Muscle of back (tissue), 3 donors: ENCODE measurements at regions not wholly inside any gene's neighbourhood (a gene's known extent, or its start where the extent isn't known, plus 50 kb on each side); places are given as distances from the start of the nearest gene placed in this dataset.
"Not testable (repeated sequence)": the region's sequence is repeated elsewhere in the genome, so short reads cannot be mapped to it uniquely, and the experiment has no call there.

Experiments
- DNase-seq, 3 donors: peaks; one replicate each; pipeline versions ENCODE4 v3.0.0 to v3.0.0-alpha.2; 2013

DNA sequence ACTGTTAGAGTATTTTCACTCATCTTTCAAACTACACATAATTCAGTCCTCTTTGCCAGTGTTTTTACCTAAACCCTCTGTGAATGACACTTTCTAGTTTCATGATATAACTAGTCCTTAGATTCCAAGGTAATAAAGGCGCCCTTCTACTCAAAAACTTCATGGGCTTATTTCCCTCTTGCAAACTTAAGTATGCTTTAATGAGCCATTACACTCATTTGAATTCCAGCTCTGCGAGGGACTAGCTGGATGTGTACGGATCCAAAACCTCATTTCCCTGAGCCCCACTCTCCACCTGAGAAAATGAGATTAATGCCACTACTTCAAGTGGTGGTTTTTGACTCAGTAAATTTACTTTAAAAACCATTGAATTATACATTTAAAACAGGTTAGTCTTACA lies 141.1 kb downstream of the NDUFA12 start:
- DNase-seq = no peak

DNA sequence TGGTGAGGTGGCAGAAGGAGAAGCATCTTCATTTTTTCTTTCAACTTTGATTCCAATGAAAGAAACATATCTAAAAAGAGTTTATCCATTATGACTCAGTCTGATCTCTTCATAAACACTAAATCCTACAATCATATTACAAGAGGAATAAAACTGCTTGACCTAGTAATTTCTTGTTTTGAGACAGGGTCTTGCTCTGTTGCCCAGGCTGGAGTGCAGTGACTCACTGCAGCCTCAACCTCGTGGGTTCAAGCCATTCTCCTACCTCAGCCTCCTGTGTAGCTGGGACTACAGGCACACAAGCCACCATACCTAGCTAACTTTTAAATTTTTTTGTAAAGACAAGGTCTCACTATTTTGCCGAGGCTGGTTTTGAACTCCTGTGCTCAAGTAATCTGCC lies 147.2 kb downstream of the NDUFA12 start:
- no peak for DNase-seq

DNA sequence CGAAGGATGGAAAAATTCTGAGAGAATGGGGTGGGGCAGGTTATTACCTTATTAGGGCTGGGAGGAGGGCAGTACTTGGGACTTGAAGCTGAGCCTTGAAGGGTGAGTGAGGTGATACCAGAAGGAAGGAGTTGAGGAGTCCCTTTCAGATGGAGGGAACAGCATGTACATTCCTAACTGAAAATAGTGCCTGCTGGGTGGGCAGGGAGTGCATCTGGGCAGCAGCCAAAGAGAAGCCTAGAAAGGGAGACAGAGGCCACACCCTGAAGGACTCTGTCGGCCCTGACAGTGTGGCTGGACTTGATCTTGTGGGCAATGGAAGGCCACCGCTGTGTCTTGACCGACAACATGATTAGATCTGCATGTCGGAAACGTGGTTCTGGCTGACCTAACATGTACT lies 147.6 kb downstream of the NDUFA12 start:
- DNase-seq = no peak

DNA sequence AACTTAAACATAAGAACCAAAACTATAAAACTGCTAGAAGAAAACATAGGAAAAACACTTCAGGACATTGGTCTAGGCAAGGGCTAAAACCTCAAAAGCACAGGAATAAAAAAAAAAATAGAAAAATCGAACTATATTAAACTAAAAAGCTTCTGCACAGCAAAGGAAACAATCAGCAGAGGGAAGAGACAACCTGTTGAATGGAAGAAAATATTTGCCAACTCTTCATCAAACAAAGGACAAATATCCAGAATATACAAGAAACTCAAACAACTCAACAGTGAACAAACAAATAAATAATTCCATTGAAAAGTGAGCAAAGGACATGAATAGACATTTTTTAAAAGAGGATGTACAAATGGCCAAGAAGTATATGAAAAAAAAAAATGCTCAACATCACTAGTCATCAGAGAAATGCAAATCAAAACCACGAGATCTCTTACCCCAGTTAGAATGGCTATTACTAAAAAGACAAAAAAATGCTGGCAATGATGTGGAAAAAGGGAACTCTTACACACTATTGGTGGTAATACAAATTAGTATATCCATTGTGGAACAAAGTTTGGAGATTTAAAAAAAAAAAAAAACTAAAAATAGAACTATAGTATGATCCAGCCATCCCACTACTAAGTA lies 152.0 kb downstream of the NDUFA12 start:
- DNase-seq = no peak

DNA sequence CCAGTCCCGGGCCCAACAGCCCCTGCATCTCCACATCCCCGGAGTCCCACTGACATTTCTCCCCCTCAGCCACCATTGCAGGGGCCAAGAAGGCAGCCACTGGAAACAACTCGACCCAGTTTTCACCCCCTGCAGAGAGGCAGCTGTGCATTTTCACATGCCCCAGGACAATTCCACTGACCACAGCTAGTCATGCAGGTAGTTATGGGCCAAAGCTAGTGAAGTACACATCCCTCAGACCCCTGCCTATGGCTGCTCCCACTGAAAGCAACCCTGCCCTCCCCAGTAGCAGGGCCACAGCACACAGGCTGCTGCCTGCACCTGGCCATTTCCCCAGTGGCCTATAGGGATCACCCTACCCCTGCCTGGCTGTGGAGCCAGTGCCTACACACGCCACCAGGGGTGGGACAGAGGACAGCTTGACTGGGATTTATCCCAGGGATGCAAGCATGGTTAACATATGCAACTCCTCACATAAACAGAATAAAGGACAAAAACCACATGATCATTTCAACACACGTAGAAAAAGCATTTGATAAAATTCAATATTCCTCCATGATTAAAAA lies 154.0 kb downstream of the NDUFA12 start:
- no peak for DNase-seq

DNA sequence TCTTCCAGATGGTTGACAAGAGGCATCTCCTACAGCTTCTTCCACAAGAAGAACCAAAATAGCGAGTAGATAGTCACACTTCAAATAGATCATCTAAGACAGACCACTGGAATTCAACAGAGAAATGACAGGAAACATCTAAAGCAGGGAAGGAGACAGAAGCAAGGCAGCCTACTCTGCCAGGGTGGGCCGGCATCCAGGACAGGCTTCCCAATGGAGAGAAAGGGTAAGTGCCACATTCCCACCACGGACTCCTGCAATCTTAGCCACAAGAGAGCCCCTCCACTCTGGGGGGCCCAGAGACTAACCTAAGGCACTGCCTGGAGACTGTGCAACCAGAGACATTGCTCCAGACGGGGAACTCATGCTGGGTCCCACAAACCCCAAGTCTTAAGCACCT lies 154.5 kb downstream of the NDUFA12 start:
- DNase-seq = no peak

DNA sequence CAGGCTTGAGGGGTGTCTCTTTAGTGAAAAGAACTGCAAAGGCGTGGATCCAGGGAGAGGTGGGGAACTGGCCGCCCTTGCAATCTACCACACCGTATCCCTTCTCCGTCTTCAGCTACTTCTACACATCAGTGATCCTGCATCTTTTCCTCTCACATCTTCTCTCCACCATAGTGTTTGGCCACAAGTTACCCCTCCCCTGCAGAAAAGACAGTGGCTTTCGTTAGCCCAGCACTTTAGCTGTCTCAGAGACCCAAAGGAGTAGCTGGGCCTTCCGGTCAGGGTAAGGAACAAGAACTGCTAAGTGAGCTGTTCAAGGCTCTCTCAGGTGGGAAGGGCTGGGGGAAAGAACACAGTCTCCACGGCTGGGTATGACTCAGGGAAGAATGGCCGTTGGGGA lies 158.4 kb downstream of the NDUFA12 start:
- no peak for DNase-seq

DNA sequence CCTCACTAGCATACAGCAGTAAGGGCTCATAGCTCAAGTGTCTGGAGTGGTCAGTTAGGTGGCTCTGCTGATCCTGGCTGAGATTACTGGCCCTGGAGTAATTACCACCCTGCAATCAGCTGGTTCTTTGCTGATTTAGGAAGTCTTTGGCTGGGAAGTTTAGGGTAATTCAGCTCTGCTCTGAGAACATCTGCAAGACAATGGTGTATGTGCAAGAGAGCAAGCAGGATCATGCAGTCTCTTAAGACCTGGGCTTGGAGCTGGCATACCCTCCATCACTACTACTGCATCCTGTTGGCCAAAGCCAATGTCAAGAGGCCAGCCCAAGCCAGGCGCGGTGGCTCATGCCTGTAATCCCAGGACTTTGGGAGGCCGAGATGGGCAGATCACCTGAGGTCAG lies 159.0 kb downstream of the NDUFA12 start:
- no peak for DNase-seq

DNA sequence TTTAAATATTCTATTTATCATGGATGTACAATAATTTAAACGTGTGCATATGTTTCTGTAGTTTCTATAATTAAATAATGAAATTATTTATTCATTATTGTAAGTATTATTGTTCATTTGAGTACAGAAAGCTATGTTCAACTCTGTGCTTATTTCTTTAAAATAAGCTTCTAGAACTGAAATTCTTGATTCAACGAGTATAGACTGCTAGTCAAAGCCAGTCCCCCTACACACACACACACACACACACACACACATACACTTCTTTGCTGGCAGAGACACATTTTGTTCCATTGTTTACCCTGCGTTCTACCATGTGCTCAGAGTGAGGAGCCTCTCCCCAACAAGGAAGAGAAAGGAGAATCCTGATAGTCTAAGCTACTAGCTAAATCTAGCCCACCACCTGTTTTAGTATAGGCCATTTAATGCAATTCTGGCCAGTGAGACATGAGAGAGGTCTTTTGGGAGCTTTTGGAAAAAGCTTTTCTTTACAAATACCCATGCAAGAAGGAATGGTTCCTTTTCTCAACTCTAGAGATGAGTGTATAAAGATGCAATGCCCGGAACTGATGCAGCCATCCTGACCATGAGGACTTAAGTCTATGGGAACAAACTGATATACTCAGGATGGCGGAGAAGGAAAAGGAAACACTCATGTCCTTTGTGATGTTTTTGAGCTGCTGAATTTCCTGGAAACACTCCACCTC lies 161.4 kb downstream of the NDUFA12 start:
- DNase-seq = no peak

DNA sequence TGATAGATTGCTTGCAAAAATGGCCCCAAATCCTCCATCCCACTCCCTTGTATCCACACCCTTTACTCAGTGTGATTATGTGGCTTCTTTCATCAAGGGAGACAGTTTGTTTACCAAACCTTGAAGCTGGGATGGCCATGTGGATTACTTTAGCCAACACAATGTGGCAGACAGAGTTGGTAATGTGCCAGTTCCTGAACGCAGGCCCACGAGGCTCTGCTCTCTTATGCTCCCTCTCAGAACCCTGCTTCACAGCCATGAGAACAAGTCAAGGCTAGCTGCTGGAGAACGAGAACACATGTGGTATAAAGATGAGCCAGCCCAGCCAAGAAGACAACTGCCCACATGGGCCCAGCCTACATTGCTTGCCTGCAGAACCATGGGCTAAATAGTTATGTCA lies 162.3 kb downstream of the NDUFA12 start:
- DNase-seq = no peak

DNA sequence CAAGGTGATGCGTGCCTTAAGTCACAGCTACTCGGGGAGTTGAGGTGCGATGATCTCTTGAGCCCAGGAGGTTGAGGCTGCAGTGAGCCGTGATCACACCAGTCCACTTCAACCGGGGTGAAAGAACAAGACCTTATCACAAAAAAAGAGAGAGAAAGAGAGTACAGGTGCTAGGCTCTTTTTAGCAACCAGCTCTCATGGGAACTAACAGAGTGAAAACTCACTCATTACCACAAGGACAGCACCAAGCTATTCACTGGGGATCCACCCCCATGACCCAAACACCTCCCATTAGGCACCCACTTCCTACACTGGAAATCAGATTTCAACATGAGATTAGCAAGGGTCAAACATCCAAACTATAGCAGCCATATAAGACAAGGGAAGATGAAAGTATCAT lies 164.2 kb downstream of the NDUFA12 start:
- no peak for DNase-seq

DNA sequence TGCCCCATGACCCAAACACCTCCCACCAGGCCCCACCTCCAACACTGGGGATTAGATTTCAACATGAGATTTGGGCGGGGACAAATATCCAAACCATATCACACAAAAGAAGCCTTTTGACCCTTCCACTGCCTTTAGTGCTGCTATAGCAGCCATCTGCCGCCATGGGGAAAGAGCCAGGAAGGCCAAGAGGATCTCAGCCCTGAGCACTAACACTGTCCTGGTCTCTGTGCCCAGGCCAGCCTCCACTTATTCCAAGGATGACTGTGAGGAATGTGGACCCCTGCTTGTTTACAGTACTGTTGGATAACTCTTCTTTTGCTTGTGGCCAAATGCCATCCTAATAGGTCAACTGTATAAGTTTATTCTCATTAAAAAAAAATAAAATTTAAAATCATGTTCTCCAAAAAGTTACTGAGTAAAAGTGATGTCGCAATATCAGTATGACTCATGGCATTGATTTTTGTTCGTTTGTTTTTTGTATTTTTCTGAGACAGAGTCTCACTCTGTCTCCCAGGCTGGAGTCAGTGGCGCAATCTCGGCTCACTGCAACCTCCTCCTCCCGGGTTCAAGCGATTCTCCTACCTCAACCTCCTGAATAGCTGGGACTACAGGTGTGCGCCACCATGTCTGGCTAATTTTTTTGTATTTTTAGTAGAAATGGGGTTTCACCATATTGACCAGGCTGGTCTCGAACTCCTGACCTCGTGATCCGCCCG lies 166.4 kb downstream of the NDUFA12 start:
- DNase-seq = not testable (repeated sequence)

DNA sequence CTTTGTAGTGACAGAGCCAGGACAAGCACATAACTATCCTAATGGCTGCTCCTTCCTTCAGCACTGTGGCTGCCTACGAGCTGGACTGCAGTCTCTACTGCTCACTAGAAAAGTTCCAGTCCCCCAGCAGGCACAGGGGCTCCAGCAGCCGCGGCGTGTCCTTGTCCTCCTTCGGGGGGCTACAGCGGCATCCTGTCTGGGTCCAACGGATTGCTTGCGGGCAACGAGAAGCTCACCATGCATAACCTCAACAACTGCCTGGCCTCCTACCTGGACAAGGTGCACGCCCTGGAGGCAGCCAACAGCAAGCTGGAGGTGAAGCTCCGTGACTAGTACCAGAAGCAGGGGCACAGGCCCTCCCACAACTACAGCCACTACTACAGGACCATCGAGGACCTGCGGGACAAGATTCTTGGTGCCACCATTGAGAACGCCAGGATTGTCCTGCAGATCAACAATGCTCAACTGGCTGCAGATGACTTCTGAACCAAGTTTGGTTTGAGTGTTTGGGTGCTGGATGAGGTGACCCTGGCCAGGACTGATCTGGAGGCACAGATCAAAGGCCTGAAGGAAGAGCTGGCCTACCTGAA lies 169.4 kb downstream of the NDUFA12 start:
- no peak for DNase-seq

DNA sequence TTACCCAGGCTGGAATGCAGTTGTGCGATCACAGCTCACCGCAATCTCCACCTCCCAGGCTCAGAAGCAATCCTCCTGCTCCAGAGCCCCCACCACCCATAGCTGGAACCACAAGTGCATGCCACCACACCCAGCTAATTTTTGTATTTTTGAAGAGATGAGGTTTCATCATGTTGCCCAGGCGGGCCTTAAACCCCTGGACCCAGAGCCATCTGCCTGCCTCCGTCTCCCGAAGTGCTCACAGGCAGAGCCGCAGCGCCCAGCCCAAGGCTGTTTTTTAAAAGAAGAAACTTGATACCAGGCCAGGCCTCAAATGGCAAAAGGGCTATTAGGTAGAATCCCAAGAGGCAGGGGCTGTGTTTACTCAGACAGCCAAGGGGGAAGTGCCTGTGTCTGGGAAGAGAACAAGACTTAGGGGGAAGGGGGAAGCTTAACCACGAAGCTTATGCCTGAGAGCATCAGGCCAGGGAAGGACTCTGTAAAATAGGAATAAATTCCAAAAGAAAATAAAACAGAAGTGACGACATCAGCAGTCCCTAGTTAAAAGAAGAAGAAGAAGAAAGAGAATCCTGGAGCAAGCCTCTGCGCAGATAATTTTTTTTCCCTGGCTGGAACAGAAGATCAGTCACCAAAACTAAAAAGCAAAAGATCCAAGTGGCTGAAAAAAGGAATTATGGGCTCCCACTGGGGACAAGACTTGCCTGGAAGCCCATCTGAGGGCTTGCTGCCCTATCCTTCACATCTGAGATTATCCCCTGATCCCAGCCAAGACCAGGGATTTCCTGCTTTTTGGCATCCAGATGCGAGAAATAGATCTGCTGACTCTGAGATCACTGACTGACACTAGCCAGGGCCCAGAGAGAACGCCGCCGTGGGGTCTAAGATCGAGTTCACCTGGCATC lies 170.5 kb downstream of the NDUFA12 start:
- DNase-seq = peak in 2 of 3 donors; percentile 56

DNA sequence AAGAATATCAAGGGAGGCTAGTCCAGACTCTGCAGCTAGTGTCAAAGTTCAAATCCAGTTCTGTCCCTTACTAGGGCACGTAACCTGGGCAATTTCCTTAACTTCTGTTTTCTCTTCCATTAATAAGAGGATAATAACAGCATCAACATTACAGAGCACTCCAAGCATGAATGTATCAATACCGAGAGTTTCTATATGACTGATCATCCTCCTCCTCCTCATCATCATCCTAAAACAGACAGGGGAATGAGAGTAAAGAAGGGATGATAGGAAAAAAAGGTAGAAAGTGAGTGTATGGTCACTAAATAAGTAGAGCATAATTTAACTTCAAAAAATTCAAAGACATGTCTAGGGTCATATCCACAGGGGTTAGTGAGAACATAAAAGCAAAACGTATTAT lies 171.4 kb downstream of the NDUFA12 start:
- DNase-seq = no peak

DNA sequence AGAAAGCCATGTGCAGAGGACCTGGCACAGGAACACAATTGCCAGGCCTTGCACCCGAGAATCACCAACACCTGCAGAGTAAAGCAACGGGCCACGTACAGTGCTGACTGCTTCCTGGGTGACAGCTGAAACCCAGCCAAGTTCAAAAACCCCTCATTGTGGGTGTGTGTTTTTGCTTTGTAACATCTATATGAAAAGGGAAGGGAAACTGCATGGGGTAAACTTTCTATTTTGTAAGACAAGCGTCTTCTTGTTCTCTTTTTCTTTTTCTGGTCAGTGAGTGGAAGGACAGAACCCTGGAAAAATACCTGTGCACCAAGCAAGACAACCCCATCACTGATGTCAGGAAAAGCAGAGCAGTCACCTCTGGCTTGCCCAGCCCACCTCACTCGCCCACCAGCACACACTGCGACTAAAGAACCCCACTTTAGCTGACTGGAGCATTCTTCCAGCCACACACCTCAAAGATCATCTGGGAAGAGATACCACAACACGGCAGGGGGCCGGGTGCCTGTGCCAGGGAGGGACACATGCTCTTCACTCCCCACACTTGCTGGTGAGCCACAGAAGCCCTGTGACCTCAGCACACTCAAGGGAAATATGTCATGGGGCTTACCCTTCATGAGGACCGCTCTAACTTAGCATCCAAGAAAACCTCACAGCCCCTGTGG lies 172.3 kb downstream of the NDUFA12 start:
- peak in 1 of 3 donors; percentile 25 for DNase-seq

DNA sequence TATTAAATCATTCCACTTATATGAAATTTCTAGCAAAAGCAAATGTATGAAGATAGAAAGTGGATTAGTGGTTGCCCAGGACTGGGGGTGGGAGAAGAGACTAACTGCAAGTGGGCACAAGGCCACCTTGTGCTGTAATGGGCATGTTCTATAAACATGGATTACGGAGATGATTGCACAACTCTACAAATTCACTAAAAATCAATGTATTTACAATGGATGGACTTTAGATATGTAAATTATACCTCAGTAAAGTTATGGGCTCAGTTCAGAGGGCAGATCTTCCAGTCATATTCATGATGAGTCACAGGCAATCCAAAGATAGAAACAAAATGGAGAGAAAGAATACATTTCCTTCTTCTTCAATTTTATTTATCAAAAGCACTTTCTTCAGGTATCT lies 173.9 kb downstream of the NDUFA12 start:
- no peak for DNase-seq

DNA sequence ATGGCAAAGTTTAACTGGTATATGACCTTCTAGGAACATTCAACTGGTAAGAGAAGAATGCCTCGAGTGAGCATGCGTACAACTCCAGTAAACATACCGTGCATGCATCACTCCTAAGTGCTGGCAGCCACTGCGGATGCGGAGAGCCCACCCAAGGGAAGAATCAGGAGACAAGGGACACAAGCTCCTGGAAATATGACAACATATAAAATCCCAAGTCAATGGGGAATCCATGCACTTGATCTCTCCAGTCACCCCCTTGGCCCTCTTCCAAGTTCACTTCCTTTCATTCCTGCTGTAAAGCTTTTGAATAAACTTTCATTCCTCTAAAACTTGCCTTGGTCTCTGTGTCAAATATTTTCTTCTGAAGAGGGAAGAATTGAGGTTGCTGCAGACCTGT lies 168.7 kb upstream of the TMCC3 start:
- peak in 1 of 3 donors; percentile 18 for DNase-seq

DNA sequence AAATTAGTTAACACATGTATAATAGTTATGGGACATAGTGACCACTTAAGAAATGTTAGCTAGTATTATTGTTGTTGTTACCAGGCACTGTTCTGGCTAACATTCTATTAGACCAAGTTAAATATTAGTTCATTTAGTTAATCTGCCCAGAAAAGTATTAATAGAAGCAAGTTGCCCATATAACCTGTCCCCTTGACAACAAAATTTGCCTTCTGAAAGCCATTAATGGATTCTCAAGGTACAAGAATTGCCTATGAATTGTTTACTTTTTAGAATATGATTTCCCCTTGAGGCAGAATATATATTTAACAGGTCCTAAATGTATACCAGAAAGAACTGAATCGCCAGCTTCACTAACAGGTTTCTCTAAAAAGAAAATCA lies 167.3 kb upstream of the TMCC3 start:
- DNase-seq = no peak

DNA sequence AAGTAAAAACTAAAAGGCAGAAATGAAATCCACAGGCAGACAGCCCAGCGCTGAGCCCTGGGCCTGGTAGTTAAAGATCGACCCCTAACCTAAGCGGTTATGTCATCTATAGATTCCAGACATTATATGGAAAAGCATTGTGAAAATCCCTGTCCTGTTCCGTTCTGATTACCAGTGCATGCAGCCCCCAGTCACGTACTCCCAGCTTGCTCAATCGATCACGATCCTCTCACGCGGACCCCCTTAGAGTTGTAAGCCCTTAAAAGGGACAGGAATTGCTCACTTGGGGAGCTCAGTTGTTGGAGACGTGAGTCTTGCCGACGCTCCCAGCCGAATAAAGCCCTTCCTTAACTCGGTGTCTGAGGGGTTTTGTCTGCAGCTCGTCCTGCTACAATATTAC lies 166.8 kb upstream of the TMCC3 start:
- not testable (repeated sequence) for DNase-seq

DNA sequence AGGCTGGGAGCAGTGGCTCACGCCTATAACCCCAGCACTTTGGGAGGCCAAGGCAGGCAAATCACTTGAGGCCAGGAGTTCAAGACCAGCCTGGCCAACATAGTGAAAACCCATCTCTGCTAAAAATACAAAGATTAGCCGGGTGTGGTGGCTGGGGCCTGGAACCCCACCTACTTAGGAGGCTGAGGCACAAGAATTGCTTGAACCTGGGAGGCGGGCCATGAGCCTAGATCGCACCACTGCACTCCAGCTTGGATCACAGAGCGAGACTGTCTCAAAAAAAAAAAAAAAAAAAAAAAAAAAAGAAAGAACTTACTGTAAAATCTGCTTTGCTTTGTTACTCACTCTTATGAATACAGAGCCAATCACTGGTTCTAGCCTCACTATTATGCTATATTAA lies 166.4 kb upstream of the TMCC3 start:
- DNase-seq = not testable (repeated sequence)
